Colonic mucosa (tissue), 4 donors: ENCODE measurements at regions not wholly inside any gene's neighbourhood (a gene's known extent, or its start where the extent isn't known, plus 50 kb on each side); places are given as distances from the start of the nearest gene placed in this dataset.

Experiments
- DNase-seq: peaks from one replicate; pipeline ENCODE4 v3.0.0-alpha.2; 2020
- H3K27ac ChIP-seq: fragments of 200-600 bp; one replicate; pipeline ENCODE4 v1.8.0; 2021
- H3K27me3 ChIP-seq: fragments of 200-600 bp; one replicate; pipeline ENCODE4 v1.8.0; 2021
- H3K36me3 ChIP-seq: fragments of 200-600 bp; one replicate; pipeline ENCODE4 v1.8.0; 2021
- H3K4me1 ChIP-seq: fragments of 200-600 bp; one replicate; pipeline ENCODE4 v1.8.0; 2021; ENCODE audit warnings: mild to moderate bottlenecking
- H3K4me3 ChIP-seq: fragments of 200-600 bp; one replicate; pipeline ENCODE4 v1.8.0; 2021
- H3K9ac ChIP-seq, 2 donors: one replicate each; pipeline ENCODE4 v1.7.0; 2013; ENCODE audit warnings: control low read depth in 2 of 2, low read depth in 2 of 2, low read length in 2 of 2
- H3K9me3 ChIP-seq: fragments of 200-600 bp; one replicate; pipeline ENCODE4 v1.8.0; 2021
- intact Hi-C: fragments of 100-400 bp; cut with DNase I; formaldehyde crosslinking; loops from one replicate; pipeline ENCODE4 v1.14.1; 2022
- TF ChIP-seq, protein P1 (sequence below): fragments of 200-600 bp; IDR thresholded peaks from one replicate; pipeline ENCODE4 v1.8.0; 2022; ENCODE audit warnings: antibody characterized with exemption, mild to moderate bottlenecking
- donor health status: healthy.
- donor health status: DM: no; HTN: no; CAD: no.
- donor health status: DM: no; HTN: no; CAD: no.

DNA sequence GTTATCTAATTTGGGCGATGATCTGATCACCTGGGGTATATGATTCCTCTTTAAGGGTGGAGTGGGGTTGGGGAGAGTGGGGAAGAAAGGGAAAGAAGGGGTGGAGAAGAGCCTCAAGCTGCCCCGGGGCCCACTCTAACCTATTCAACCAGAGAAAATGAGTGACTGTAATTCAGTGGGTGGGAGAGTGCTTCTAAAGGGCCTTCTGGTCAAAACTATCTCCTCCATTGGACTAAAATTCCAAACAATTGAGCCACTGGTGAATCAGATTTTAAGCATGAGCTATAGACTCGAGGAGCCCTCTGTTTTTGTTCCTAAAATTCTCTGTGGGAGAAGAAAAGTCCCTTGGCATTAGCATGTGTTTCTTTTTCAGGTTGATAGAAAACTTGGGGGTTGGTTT lies 296.8 kb downstream of the CLIC5 start:
- Histone ChIP-seq H3K4me3 (no peak overlapping the region), H3K4me1 (no peaks in the 10 kb centered on the region), H3K27me3 (no peaks in the 10 kb centered on the region), H3K9me3 (no peaks in the 10 kb centered on the region), H3K36me3 (no peaks in the 10 kb centered on the region), H3K27ac (no peak overlapping the region), H3K9ac (no peak overlapping the region)
- no peak for DNase-seq
- TF ChIP-seq, protein P1, sequence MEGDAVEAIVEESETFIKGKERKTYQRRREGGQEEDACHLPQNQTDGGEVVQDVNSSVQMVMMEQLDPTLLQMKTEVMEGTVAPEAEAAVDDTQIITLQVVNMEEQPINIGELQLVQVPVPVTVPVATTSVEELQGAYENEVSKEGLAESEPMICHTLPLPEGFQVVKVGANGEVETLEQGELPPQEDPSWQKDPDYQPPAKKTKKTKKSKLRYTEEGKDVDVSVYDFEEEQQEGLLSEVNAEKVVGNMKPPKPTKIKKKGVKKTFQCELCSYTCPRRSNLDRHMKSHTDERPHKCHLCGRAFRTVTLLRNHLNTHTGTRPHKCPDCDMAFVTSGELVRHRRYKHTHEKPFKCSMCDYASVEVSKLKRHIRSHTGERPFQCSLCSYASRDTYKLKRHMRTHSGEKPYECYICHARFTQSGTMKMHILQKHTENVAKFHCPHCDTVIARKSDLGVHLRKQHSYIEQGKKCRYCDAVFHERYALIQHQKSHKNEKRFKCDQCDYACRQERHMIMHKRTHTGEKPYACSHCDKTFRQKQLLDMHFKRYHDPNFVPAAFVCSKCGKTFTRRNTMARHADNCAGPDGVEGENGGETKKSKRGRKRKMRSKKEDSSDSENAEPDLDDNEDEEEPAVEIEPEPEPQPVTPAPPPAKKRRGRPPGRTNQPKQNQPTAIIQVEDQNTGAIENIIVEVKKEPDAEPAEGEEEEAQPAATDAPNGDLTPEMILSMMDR = no peak
- intact Hi-C loops = loop anchor here (10.0 kb wide), 1 partner anchor 1244 kb away; no protein-coding TSS in a partner anchor

DNA sequence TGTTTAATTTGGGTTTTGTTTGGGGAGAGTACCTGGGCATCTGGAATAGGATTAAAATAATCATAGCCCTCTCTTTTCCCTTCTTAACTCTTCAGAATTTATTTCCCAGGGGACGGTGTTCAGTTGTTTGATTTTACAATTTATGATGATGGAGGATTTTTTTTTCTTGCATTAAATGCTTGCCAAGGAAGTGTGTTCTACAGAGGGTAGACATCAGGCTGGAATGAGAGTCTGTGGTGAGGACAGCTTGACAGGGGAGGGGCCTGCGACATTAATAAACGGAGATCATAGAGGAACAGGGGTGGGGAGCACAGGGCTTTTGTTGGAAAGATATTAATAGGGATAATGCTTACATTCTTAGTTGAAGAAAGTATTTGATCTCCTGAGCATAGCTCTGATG lies 297.5 kb downstream of the CLIC5 start:
- no peaks in the 10 kb centered on the region for H3K9me3 ChIP-seq
- H3K4me1 ChIP-seq = no peaks in the 10 kb centered on the region
- H3K27me3 ChIP-seq = no peaks in the 10 kb centered on the region
- TF ChIP-seq, protein P1 = no peak
- no peak for DNase-seq
- no peak overlapping the region for H3K27ac ChIP-seq
- H3K9ac ChIP-seq = no peak overlapping the region
- intact Hi-C loops = loop anchor here (10.0 kb wide), 1 partner anchor 1243 kb away; no protein-coding TSS in a partner anchor
- no peak overlapping the region for H3K4me3 ChIP-seq
- no peaks in the 10 kb centered on the region for H3K36me3 ChIP-seq

DNA sequence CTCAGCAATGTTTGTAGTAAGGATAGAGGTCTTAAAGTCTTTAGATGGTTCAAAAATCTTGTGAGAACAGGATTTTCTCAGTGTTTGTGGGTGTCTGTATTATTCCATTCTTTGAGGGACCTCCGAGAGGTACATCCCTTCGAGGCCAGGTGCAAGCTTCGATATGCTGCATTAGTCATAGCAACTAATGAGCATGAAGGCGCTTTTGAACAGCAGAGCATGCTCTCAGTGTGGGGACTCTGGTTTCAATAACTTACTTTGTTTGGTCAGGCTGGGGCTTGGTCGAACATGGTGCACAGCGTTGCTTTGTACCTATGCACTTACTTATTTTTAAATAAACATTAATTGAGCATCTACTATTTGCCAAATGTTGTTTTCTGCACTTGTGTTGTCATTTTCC lies 297.9 kb downstream of the CLIC5 start:
- H3K4me3 ChIP-seq = no peak overlapping the region
- no peaks in the 10 kb centered on the region for H3K27me3 ChIP-seq
- no peak for DNase-seq
- intact Hi-C loops = loop anchor here (10.0 kb wide), 1 partner anchor 1243 kb away; no protein-coding TSS in a partner anchor
- H3K36me3 ChIP-seq = no peaks in the 10 kb centered on the region
- TF ChIP-seq, protein P1 = no peak
- H3K27ac ChIP-seq = no peak overlapping the region
- no peaks in the 10 kb centered on the region for H3K4me1 ChIP-seq
- H3K9ac ChIP-seq = no peak overlapping the region
- H3K9me3 ChIP-seq = no peaks in the 10 kb centered on the region

DNA sequence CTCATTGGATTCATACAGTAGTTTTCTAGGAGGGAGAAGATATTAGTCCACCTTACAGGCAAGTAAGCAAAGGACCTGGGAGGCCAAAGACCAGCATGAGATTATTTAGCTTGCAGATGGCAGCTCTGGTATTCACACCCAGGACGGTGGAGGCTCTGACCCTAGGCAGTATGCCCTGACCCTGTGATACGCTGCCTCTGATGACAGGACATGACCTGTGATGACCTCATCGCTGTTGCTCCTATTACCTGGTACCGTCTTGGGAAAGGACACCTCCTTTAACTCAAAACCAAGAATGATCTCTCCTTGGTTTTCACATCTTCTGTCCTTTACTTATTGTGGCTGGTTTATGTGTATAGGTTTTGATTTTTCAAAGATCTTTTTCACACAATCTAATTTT lies 298.6 kb downstream of the CLIC5 start:
- intact Hi-C loops = loop anchor here (10.0 kb wide), 1 partner anchor 1242 kb away; no protein-coding TSS in a partner anchor
- TF ChIP-seq, protein P1 = no peak
- no peak for DNase-seq

DNA sequence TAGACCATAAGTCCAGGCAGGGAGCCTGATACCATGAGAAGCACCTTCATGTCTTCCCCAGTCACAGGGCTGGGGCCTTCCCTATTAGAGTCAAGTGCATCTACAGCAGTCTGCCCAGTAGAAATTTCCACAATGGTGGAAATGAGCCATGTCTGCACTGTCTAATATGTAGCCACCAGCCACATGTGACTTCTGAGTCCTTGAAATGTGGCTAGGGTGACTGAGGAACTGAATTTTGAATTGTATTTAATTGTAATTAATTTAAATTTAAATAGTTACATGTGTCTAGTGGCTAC lies 300.2 kb downstream of the CLIC5 start:
- Histone ChIP-seq H3K9me3 (no peaks in the 10 kb centered on the region), H3K27ac (no peak overlapping the region), H3K27me3 (no peaks in the 10 kb centered on the region), H3K36me3 (no peaks in the 10 kb centered on the region), H3K4me1 (no peaks in the 10 kb centered on the region), H3K9ac (no peak overlapping the region), H3K4me3 (no peak overlapping the region)
- intact Hi-C loops = loop anchor here (10.0 kb wide), 1 partner anchor 1241 kb away; no protein-coding TSS in a partner anchor
- TF ChIP-seq, protein P1 = no peak
- DNase-seq = no peak

More for the DNA sequence above, 298.6 kb downstream of the CLIC5 start:
- no peaks in the 10 kb centered on the region for H3K36me3 ChIP-seq
- no peaks in the 10 kb centered on the region for H3K4me1 ChIP-seq
- no peak overlapping the region for H3K4me3 ChIP-seq
- no peaks in the 10 kb centered on the region for H3K27me3 ChIP-seq
- no peak overlapping the region for H3K27ac ChIP-seq
- H3K9me3 ChIP-seq = no peaks in the 10 kb centered on the region
- H3K9ac ChIP-seq = no peak overlapping the region
